ENCODE measurements at regions not wholly inside any gene's neighbourhood (a gene's known extent, or its start where the extent isn't known, plus 50 kb on each side); places are given as distances from the start of the nearest gene placed in this dataset.
A peak's percentile ranks its signal among the peaks of the same experiment; 100 is the strongest.
"Not testable (repeated sequence)": the region's sequence is repeated elsewhere in the genome, so short reads cannot be mapped to it uniquely, and the experiment has no call there.

DNA sequence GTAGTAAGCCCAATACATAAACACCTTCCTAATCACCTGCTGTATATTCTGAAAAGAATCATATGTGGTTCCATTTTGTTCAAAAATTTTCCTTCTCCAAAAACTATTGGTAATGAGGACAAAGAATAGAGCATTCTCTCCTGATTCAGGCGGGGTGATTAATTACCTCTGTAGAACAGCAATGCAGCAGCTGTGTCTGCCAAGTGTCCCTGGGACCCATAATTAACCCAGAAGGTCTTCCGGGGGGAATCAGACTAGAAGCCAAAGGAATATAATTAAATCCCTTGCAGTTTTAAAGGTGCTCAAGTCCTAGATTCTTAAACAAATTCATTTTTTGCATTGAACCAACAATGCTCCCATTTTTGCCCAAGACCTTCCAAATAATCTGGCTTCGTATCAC lies 60.3 kb upstream of the ABLIM1 start:
- no peaks in the 10 kb centered on the region for H3K27me3 ChIP-seq
- H4K20me1 ChIP-seq (ENCODE audit: insufficient read depth, poor library complexity, severe bottlenecking), result no peaks in the 10 kb centered on the region
- 80% methylated on average over 3 of the region's 3 CpGs for WGBS (ENCODE audit: low lambda C conversion rate, missing lambda C conversion rate)
- no peak for TF ChIP-seq EZH2phosphoT487 (IDR thresholded peaks at IDR 0.05; ENCODE audit: low read depth, severe bottlenecking, unreplicated experiment)
- TF ChIP-seq EZH2 (IDR thresholded peaks at IDR 0.05; ENCODE audit: borderline replicate concordance), result no peak
- TF ChIP-seq, protein P1, sequence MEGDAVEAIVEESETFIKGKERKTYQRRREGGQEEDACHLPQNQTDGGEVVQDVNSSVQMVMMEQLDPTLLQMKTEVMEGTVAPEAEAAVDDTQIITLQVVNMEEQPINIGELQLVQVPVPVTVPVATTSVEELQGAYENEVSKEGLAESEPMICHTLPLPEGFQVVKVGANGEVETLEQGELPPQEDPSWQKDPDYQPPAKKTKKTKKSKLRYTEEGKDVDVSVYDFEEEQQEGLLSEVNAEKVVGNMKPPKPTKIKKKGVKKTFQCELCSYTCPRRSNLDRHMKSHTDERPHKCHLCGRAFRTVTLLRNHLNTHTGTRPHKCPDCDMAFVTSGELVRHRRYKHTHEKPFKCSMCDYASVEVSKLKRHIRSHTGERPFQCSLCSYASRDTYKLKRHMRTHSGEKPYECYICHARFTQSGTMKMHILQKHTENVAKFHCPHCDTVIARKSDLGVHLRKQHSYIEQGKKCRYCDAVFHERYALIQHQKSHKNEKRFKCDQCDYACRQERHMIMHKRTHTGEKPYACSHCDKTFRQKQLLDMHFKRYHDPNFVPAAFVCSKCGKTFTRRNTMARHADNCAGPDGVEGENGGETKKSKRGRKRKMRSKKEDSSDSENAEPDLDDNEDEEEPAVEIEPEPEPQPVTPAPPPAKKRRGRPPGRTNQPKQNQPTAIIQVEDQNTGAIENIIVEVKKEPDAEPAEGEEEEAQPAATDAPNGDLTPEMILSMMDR (IDR thresholded peaks at IDR 0.05; ENCODE audit: poor library complexity), result no peak
- no peak overlapping the region for H2AFZ ChIP-seq
- no peaks in the 10 kb centered on the region for H3K36me3 ChIP-seq (replicated peaks; ENCODE audit: insufficient read depth, low read depth)
- no peaks in the 10 kb centered on the region for H3K9me2 ChIP-seq (replicated peaks; ENCODE audit: insufficient read depth)
- no peak overlapping the region for H3K27ac ChIP-seq
- H3K4me1 ChIP-seq (ENCODE audit: insufficient read depth), result peaks cover 10% of the 10 kb centered on the region
- no peak overlapping the region for H3K4me2 ChIP-seq
- no peak for DNase-seq (ENCODE audit: low spot score)
- H3K79me2 ChIP-seq, result no peaks in the 10 kb centered on the region
- no peak overlapping the region for H3K4me3 ChIP-seq
- H3K9me3 ChIP-seq (ENCODE audit: low read depth), result no peaks in the 10 kb centered on the region

DNA sequence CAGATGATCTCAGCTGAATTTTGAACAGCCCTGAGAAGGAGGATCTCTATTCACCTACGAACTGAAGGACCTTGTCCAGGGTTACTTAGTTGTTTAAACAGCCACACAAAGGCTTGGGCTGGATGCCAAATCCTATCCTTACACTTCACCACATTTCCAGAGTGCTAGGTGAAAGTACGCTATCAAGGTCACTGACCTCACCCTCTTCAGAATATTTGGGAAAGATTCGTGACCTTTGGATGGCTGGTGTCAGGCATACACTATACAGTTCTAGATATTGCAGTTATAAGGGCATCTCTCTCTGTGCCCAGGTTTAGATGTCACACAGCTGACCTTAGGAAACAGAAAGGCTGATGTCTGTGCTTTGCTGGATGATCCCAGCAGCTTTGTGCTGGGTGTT lies 61.2 kb upstream of the ABLIM1 start:
- H3K9me2 ChIP-seq (replicated peaks; ENCODE audit: insufficient read depth), result no peaks in the 10 kb centered on the region
- H3K4me3 ChIP-seq, result no peak overlapping the region
- DNase-seq (ENCODE audit: low spot score), result peak; percentile 40
- no peaks in the 10 kb centered on the region for H3K9me3 ChIP-seq (ENCODE audit: low read depth)
- H2AFZ ChIP-seq, result no peak overlapping the region
- no peak overlapping the region for H3K27ac ChIP-seq
- no peaks in the 10 kb centered on the region for H3K27me3 ChIP-seq
- TF ChIP-seq, protein P1 (IDR thresholded peaks at IDR 0.05; ENCODE audit: poor library complexity), result no peak
- TF ChIP-seq EZH2 (IDR thresholded peaks at IDR 0.05; ENCODE audit: borderline replicate concordance) (no peak), EZH2phosphoT487 (IDR thresholded peaks at IDR 0.05; ENCODE audit: low read depth, severe bottlenecking, unreplicated experiment) (no peak)
- no peaks in the 10 kb centered on the region for H3K36me3 ChIP-seq (replicated peaks; ENCODE audit: insufficient read depth, low read depth)
- H3K79me2 ChIP-seq, result no peaks in the 10 kb centered on the region
- H3K4me1 ChIP-seq (ENCODE audit: insufficient read depth), result peaks cover 7% of the 10 kb centered on the region
- H3K4me2 ChIP-seq, result no peak overlapping the region
- no peaks in the 10 kb centered on the region for H4K20me1 ChIP-seq (ENCODE audit: insufficient read depth, poor library complexity, severe bottlenecking)
- 71% methylated on average over 3 of the region's 3 CpGs for WGBS (ENCODE audit: low lambda C conversion rate, missing lambda C conversion rate)

DNA sequence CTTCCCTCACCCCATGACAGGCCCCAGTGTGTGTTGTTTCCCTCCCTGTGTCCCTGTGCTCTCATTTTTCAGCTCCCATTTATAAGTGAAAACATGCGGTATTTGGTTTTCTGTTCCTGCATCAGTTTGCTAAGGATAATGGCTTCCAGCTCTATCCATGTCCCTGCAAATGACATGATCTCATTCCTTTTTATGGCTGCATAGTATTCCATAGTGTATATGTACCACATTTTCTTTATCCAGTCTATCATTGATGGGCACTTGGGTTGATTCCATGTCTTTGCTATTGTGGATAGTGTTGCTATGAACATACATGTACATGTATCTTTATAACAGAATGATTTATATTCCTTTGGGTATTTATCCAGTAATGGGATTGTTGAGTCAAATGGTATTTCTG lies 61.9 kb upstream of the ABLIM1 start:
- not testable (repeated sequence) for H3K4me3 ChIP-seq; DNase-seq (ENCODE audit: low spot score); H2AFZ ChIP-seq; H3K9me3 ChIP-seq (ENCODE audit: low read depth); H3K27ac ChIP-seq; H3K36me3 ChIP-seq (replicated peaks; ENCODE audit: insufficient read depth, low read depth); H4K20me1 ChIP-seq (ENCODE audit: insufficient read depth, poor library complexity, severe bottlenecking); H3K4me1 ChIP-seq (ENCODE audit: insufficient read depth); H3K27me3 ChIP-seq; H3K4me2 ChIP-seq; H3K9me2 ChIP-seq (replicated peaks; ENCODE audit: insufficient read depth); H3K79me2 ChIP-seq
- WGBS (ENCODE audit: low lambda C conversion rate, missing lambda C conversion rate), result 100% methylated on average over 1 of the region's 1 CpG

DNA sequence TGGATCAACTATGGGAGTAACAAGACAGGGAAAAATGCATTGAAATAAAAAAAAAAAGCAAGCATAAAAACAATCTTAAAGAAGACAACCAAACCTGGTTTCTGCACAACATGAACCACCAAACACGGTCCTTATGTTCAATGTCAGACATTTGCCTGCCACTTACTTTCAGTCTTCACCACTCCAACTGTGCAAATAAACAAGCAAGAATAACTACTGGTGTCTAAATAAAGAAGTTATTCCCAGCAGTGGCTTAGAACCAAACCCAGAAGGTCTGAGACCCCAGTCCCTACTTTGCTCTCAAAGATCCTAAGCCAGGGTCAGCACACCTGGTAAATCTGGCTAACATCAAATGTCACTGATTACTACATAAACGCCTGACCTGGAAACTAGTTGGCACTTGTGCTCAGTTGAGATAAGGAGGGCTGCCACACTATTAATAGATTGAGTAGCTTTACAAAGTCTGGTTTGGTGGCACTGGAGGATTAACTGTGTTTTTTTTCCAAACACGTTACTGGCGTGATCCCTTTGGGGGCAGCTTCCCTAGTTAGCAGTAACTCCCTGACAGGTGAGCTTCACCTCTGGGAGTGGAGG lies 62.7 kb upstream of the ABLIM1 start:
- H3K4me3 ChIP-seq, result no peak overlapping the region
- H3K79me2 ChIP-seq, result no peaks in the 10 kb centered on the region
- H3K4me1 ChIP-seq (ENCODE audit: insufficient read depth), result no peaks in the 10 kb centered on the region
- no peaks in the 10 kb centered on the region for H3K36me3 ChIP-seq (replicated peaks; ENCODE audit: insufficient read depth, low read depth)
- no peak for DNase-seq (ENCODE audit: low spot score)
- H3K9me3 ChIP-seq (ENCODE audit: low read depth), result no peaks in the 10 kb centered on the region
- H2AFZ ChIP-seq, result no peak overlapping the region
- no peaks in the 10 kb centered on the region for H3K27me3 ChIP-seq
- H3K9me2 ChIP-seq (replicated peaks; ENCODE audit: insufficient read depth), result no peaks in the 10 kb centered on the region
- no peak overlapping the region for H3K27ac ChIP-seq
- H4K20me1 ChIP-seq (ENCODE audit: insufficient read depth, poor library complexity, severe bottlenecking), result no peaks in the 10 kb centered on the region
- WGBS (ENCODE audit: low lambda C conversion rate, missing lambda C conversion rate), result 73% methylated on average over 4 of the region's 4 CpGs
- no peak overlapping the region for H3K4me2 ChIP-seq
- TF ChIP-seq EZH2 (IDR thresholded peaks at IDR 0.05; ENCODE audit: borderline replicate concordance) (no peak), EZH2phosphoT487 (IDR thresholded peaks at IDR 0.05; ENCODE audit: low read depth, severe bottlenecking, unreplicated experiment) (no peak)
- TF ChIP-seq, protein P1 (IDR thresholded peaks at IDR 0.05; ENCODE audit: poor library complexity), result no peak

DNA sequence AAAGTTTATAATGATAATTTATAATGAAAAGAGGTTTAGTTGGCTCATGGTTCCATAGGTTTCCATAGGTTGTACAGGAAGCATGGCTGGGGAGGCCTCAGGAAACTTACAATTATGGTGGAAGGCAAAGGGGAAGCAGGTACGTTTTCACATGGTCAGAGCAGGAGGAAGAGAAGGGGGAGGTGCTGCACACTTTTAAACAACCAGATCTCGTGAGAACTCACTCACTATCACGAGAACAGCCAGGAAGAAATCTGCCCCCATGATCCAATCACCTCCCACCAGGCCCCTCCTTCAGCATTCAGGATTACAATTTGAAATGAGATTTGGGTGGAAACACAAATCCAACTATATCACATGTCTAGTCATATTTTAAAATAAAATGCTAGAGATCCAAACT lies 64.1 kb upstream of the ABLIM1 start:
- WGBS (ENCODE audit: low lambda C conversion rate, missing lambda C conversion rate), result 73% methylated on average over 3 of the region's 3 CpGs
- not testable (repeated sequence) for H4K20me1 ChIP-seq (ENCODE audit: insufficient read depth, poor library complexity, severe bottlenecking); H3K9me2 ChIP-seq (replicated peaks; ENCODE audit: insufficient read depth); H3K9me3 ChIP-seq (ENCODE audit: low read depth); H2AFZ ChIP-seq; H3K4me3 ChIP-seq; H3K27me3 ChIP-seq; H3K27ac ChIP-seq; H3K4me1 ChIP-seq (ENCODE audit: insufficient read depth); DNase-seq (ENCODE audit: low spot score); H3K4me2 ChIP-seq; H3K36me3 ChIP-seq (replicated peaks; ENCODE audit: insufficient read depth, low read depth); H3K79me2 ChIP-seq
